Hepatocyte (in vitro differentiated cells): ENCODE measurements at regions not wholly inside any gene's neighbourhood (a gene's known extent, or its start where the extent isn't known, plus 50 kb on each side); places are given as distances from the start of the nearest gene placed in this dataset.

ENCODE experiments used
- CTCF ChIP-seq: fragments of 200-600 bp; sonication (generic); IDR thresholded peaks from 2 replicates; pipeline ENCODE4 v1.5.1; 2016; ENCODE audit warnings: antibody characterized with exemption, mild to moderate bottlenecking; ENCODE audit not compliant: poor library complexity
- EZH2 ChIP-seq: fragments of 200-600 bp; sonication (generic); IDR thresholded peaks from 2 replicates; pipeline ENCODE4 v1.6.1; 2016; ENCODE audit warnings: antibody characterized with exemption, mild to moderate bottlenecking, borderline replicate concordance
- EZH2phosphoT487 ChIP-seq: fragments of 200-600 bp; sonication (generic); IDR thresholded peaks from one replicate; pipeline ENCODE4 v1.6.1; 2018; ENCODE audit warnings: antibody characterized with exemption, mild to moderate bottlenecking, low read depth, moderate library complexity; ENCODE audit not compliant: unreplicated experiment, severe bottlenecking

GRCh38 chr1:227427411-227427810, 109.1 kb upstream of the CDC42BPA start:
- TF ChIP-seq CTCF (no peak), EZH2 (no peak), EZH2phosphoT487 (no peak)
